ENCODE measurements at regions not wholly inside any gene's neighbourhood (a gene's known extent, or its start where the extent isn't known, plus 50 kb on each side); places are given as distances from the start of the nearest gene placed in this dataset.

DNA sequence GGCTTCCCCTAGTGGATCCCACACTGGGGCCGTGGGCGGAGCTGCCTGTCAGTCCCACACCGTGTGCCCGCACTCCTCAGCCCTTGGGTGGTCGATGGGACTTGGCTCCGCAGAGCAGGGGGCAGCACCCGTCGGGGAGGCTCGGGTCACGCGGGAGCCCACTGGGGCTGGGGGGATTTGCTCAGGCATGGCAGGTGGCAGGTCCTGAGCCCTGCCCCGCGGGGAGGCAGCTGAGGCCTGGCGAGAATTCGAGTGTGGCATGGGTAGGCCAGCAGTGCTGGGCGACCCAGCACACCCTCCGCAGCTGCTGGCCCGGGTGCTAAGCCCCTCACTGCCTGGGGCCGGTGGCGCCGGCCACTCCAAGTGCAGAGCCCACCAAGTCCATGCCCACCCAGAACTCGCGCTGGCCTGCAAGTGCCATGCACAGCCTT, 481.7 kb upstream of the PRR20A start:
- H3K9me3 ChIP-seq (ENCODE audit: insufficient read depth in 2 of 2, low read depth in 1 of 2, low read length in 1 of 2), result peaks cover 4 to 18% of the 10 kb centered on the region in 2 experiments; a peak in 2 of 4 replicates
- H4K20me1 ChIP-seq (replicated peaks in 1 of 2; ENCODE audit: control insufficient read depth in 1 of 2, insufficient read depth in 2 of 2, low read length in 2 of 2), result no peaks in the 10 kb centered on the region
- no peaks in the 10 kb centered on the region for H3K4me1 ChIP-seq (replicated peaks in 1 of 4; ENCODE audit: control insufficient read depth in 3 of 4, insufficient read depth in 4 of 4, low read length in 3 of 4)
- no peak overlapping the region for H3K4me2 ChIP-seq (ENCODE audit: insufficient read depth in 1 of 2, low read depth in 2 of 2, low read length in 2 of 2)
- H3K79me2 ChIP-seq (ENCODE audit: control insufficient read depth in 1 of 2, insufficient read depth in 2 of 2, low read length in 2 of 2), result no peaks in the 10 kb centered on the region
- no peak overlapping the region for H3K9ac ChIP-seq (replicated peaks in 1 of 4; ENCODE audit: extremely low read depth in 1 of 4, low read depth in 3 of 4, low read length in 3 of 4)
- no peak overlapping the region for H3K14ac ChIP-seq (ENCODE audit: insufficient read length)
- no peak overlapping the region for H2AK5ac ChIP-seq (ENCODE audit: low read depth, low read length)
- H3K79me1 ChIP-seq (ENCODE audit: low read depth, low read length), result no peaks in the 10 kb centered on the region
- H2AFZ ChIP-seq (ENCODE audit: low read length), result no peak overlapping the region
- DNase-seq (ENCODE audit: low read depth in 1 of 2, low spot score in 2 of 2) (no peak), FAIRE-seq (no peak)
- no peak overlapping the region for H3K18ac ChIP-seq (ENCODE audit: extremely low read depth, low read length)
- H2BK20ac ChIP-seq (ENCODE audit: low read length), result no peak overlapping the region
- no peak overlapping the region for H2BK15ac ChIP-seq (ENCODE audit: low read length)
- no peak overlapping the region for H2BK120ac ChIP-seq (replicated peaks; ENCODE audit: low read depth, low read length)
- no peak overlapping the region for H3K4ac ChIP-seq (replicated peaks; ENCODE audit: insufficient read length, low read depth, low read length)
- H4K91ac ChIP-seq (replicated peaks; ENCODE audit: insufficient read length, low read length), result no peak overlapping the region
- ChIA-PET POLR2A (ENCODE audit: partially characterized antibody) (interaction anchor here (0.6 kb wide), 1 partner anchor 1422 kb away, joined by 3 read pairs; no protein-coding TSS in a partner anchor), CTCF (ENCODE audit: partially characterized antibody) (no interaction called here)
- H3K23me2 ChIP-seq (ENCODE audit: low read depth, low read length), result no peaks in the 10 kb centered on the region
- H2BK5ac ChIP-seq (ENCODE audit: low read depth, low read length), result no peak overlapping the region
- WGBS, 2 experiments (ENCODE audit: extremely low coverage in 1 of 2, insufficient coverage in 1 of 2, insufficient read length in 1 of 2, insufficient replicate concordance in 2 of 2, low coverage in 1 of 2, low lambda C conversion rate in 2 of 2, missing lambda C conversion rate in 1 of 2), result 99% methylated on average over 12 of the region's 23 CpGs; no CpG with 5 or more reads in 1 of the 2 experiments
- H3K56ac ChIP-seq (replicated peaks; ENCODE audit: insufficient read length, low read depth, low read length), result no peak overlapping the region
- H3K36me3 ChIP-seq (ENCODE audit: control insufficient read depth in 2 of 4, insufficient read depth in 4 of 4, low read length in 3 of 4), result no peaks in the 10 kb centered on the region
- H4K8ac ChIP-seq (ENCODE audit: extremely low read depth, insufficient read depth, low read length), result no peak overlapping the region
- H3K4me3 ChIP-seq (ENCODE audit: extremely low read depth in 1 of 4, insufficient read depth in 2 of 4, low read depth in 3 of 4, low read length in 4 of 4), result no peak overlapping the region
- H3K27ac ChIP-seq (ENCODE audit: low read depth, low read length), result no peak overlapping the region
- no peak overlapping the region for H2BK12ac ChIP-seq (ENCODE audit: low read depth, low read length)
- no peak overlapping the region for H3K23ac ChIP-seq (ENCODE audit: insufficient read length)
- H4K5ac ChIP-seq (ENCODE audit: insufficient read length, low read depth, low read length), result no peak overlapping the region
- H3K27me3 ChIP-seq (replicated peaks in 1 of 4; ENCODE audit: control insufficient read depth in 3 of 4, extremely low read depth in 1 of 4, insufficient read depth in 3 of 4, low read length in 3 of 4), result no peaks in the 10 kb centered on the region
- no peak for TF ChIP-seq SP4 (IDR thresholded peaks at IDR 0.05; ENCODE audit: low read length)

Data from H1 (cell line).